ENCODE measurements at regions not wholly inside any gene's neighbourhood (a gene's known extent, or its start where the extent isn't known, plus 50 kb on each side); places are given as distances from the start of the nearest gene placed in this dataset.

GRCh38 chr12:58011676-58012075, 70.3 kb downstream of the ATP23 start:
- no peak for TF ChIP-seq YY1 (IDR thresholded peaks at IDR 0.05; ENCODE audit: insufficient read depth, insufficient read length)
- no peak for TF ChIP-seq SUZ12 (IDR thresholded peaks at IDR 0.05; ENCODE audit: extremely low read depth, insufficient read depth, insufficient read length)
